Neural cell (in vitro differentiated cells): ENCODE measurements at regions not wholly inside any gene's neighbourhood (a gene's known extent, or its start where the extent isn't known, plus 50 kb on each side); places are given as distances from the start of the nearest gene placed in this dataset.

ENCODE experiments used
- H2AFZ ChIP-seq: fragments of 200-600, 300-800 bp; sonication (generic), shearing (Covaris generic); 2 replicates; pipeline ENCODE4 v1.6.0; 2014; ENCODE audit warnings: low read depth, mild to moderate bottlenecking, antibody characterized with exemption, low read length, moderate library complexity
- H3F3A ChIP-seq: fragments of 200-600 bp; shearing (Covaris generic); 2 replicates; pipeline ENCODE4 v1.6.1; 2016; ENCODE audit warnings: mild to moderate bottlenecking, moderate library complexity, mixed read lengths, antibody characterized with exemption, low read length; ENCODE audit not compliant: insufficient read depth, poor library complexity, severe bottlenecking
- H3K27ac ChIP-seq: fragments of 200-600, 300-800 bp; sonication (generic), shearing (Covaris generic); 2 replicates; pipeline ENCODE4 v1.5.1; 2014; ENCODE audit warnings: mild to moderate bottlenecking, low read length, moderate library complexity
- H3K27me3 ChIP-seq: fragments of 300-800, 200-600 bp; sonication (generic), shearing (Covaris generic); 2 replicates; pipeline ENCODE4 v1.6.0; 2014; ENCODE audit warnings: mild to moderate bottlenecking, low read depth, low read length, moderate library complexity; ENCODE audit not compliant: insufficient read depth
- H3K36me3 ChIP-seq: fragments of 300-800, 200-600 bp; sonication (generic), shearing (Covaris generic); 2 replicates; pipeline ENCODE4 v1.5.1; 2014; ENCODE audit warnings: mild to moderate bottlenecking, antibody characterized with exemption, low read length, moderate library complexity; ENCODE audit not compliant: insufficient read depth
- H3K4me2 ChIP-seq: fragments of 300-800, 200-600 bp; sonication (generic), shearing (Covaris generic); 2 replicates; pipeline ENCODE4 v1.6.0; 2014; ENCODE audit warnings: mild to moderate bottlenecking, low read length
- H3K4me3 ChIP-seq: fragments of 300-800, 200-600 bp; sonication (generic), shearing (Covaris generic); 2 replicates; pipeline ENCODE4 v1.5.1; 2014; ENCODE audit warnings: mild to moderate bottlenecking, low read length, moderate library complexity
- H3K79me2 ChIP-seq: fragments of 200-600 bp; shearing (Covaris generic); replicated peaks from 2 replicates; pipeline ENCODE4 v1.6.0; 2014; ENCODE audit warnings: mild to moderate bottlenecking, low read length, moderate library complexity; ENCODE audit not compliant: insufficient read depth
- H3K9ac ChIP-seq: fragments of 300-800, 200-600 bp; sonication (generic), shearing (Covaris generic); 2 replicates; pipeline ENCODE4 v1.6.1; 2016; ENCODE audit warnings: mild to moderate bottlenecking, low read length, mixed read lengths
- H3K9me2 ChIP-seq: fragments of 200-600 bp; shearing (Covaris generic); 2 replicates; pipeline ENCODE4 v1.6.1; 2016; ENCODE audit warnings: mild to moderate bottlenecking, low read length, mixed read lengths; ENCODE audit not compliant: insufficient read depth
- H3K9me3 ChIP-seq: fragments of 200-600, 300-800 bp; sonication (generic), shearing (Covaris generic); 2 replicates; pipeline ENCODE4 v1.6.1; 2016; ENCODE audit warnings: mild to moderate bottlenecking, mixed run types, low read length, moderate library complexity, mixed read lengths
- H4K20me1 ChIP-seq: fragments of 200-600 bp; shearing (Covaris generic); 2 replicates; pipeline ENCODE4 v1.6.1; 2016; ENCODE audit warnings: mild to moderate bottlenecking, mixed run types; ENCODE audit not compliant: insufficient read depth
- CTCF ChIP-seq: fragments of 450-650 bp; IDR thresholded peaks from 2 replicates; pipeline ENCODE4 v1.5.1; 2014; ENCODE audit warnings: antibody characterized with exemption, mild to moderate bottlenecking, moderate library complexity; ENCODE audit not compliant: poor library complexity, severe bottlenecking
- EP300 ChIP-seq: fragments of 450-650 bp; conservative IDR thresholded peaks from 2 replicates; pipeline ENCODE4 v1.6.1; 2014; ENCODE audit warnings: antibody characterized with exemption, mild to moderate bottlenecking, moderate library complexity; ENCODE audit not compliant: poor library complexity, severe bottlenecking
- EZH2 ChIP-seq: fragments of 200-600, 300-800 bp; shearing (Covaris generic), sonication (generic); IDR thresholded peaks from 2 replicates; pipeline ENCODE4 v1.6.1; 2014; ENCODE audit warnings: antibody characterized with exemption, low read length, borderline replicate concordance, mild to moderate bottlenecking; ENCODE audit not compliant: insufficient read depth, poor library complexity, severe bottlenecking
- MXI1 ChIP-seq: fragments of 450-650 bp; conservative IDR thresholded peaks from 2 replicates; pipeline ENCODE4 v1.6.1; 2014; ENCODE audit warnings: antibody characterized with exemption, mild to moderate bottlenecking; ENCODE audit not compliant: poor library complexity, severe bottlenecking
- POLR2AphosphoS5 ChIP-seq: IDR thresholded peaks from 2 replicates; pipeline ENCODE4 v1.6.1; 2012
- RAD21 ChIP-seq: fragments of 450-650 bp; conservative IDR thresholded peaks from 2 replicates; pipeline ENCODE4 v1.6.1; 2014; ENCODE audit warnings: antibody characterized with exemption, mild to moderate bottlenecking, moderate library complexity
- REST ChIP-seq: IDR thresholded peaks from 2 replicates; pipeline ENCODE4 v1.6.1; 2012; ENCODE audit warnings: borderline replicate concordance
- SMC3 ChIP-seq: fragments of 450-650 bp; conservative IDR thresholded peaks from 2 replicates; pipeline ENCODE4 v1.6.1; 2014; ENCODE audit warnings: antibody characterized with exemption, mild to moderate bottlenecking, moderate library complexity; ENCODE audit not compliant: poor library complexity
- TAF1 ChIP-seq: IDR thresholded peaks from 2 replicates; pipeline ENCODE4 v1.6.1; 2012; ENCODE audit warnings: low read depth

- Histone ChIP-seq H3K4me3 (no peak overlapping the region), H3K9ac (no peak overlapping the region), H3K9me2 (no peaks in the 10 kb centered on the region), H2AFZ (no peak overlapping the region), H3K4me2 (no peak overlapping the region), H3K27me3 (no peaks in the 10 kb centered on the region), H3K9me3 (no peaks in the 10 kb centered on the region), H3F3A (no peaks in the 10 kb centered on the region), H3K36me3 (no peaks in the 10 kb centered on the region), H3K27ac (no peak overlapping the region), H4K20me1 (no peaks in the 10 kb centered on the region), H3K79me2 (no peaks in the 10 kb centered on the region)
- TF ChIP-seq TAF1 (no peak), CTCF (no peak), POLR2AphosphoS5 (no peak), RAD21 (no peak), REST (no peak), SMC3 (no peak), EP300 (no peak), MXI1 (no peak), EZH2 (no peak)
These were observed 696.7 kb upstream of the CELF2 start for GRCh38 chr10:10320956-10321355.

- Histone ChIP-seq H3F3A (no peaks in the 10 kb centered on the region), H3K4me2 (no peak overlapping the region), H3K27me3 (no peaks in the 10 kb centered on the region), H3K9me2 (no peaks in the 10 kb centered on the region), H3K9me3 (no peaks in the 10 kb centered on the region), H3K9ac (no peak overlapping the region), H3K27ac (no peak overlapping the region), H4K20me1 (no peaks in the 10 kb centered on the region), H3K79me2 (no peaks in the 10 kb centered on the region), H2AFZ (no peak overlapping the region), H3K4me3 (no peak overlapping the region), H3K36me3 (no peaks in the 10 kb centered on the region)
- TF ChIP-seq MXI1, result no peak
- TF ChIP-seq EP300, result no peak
- no peak for TF ChIP-seq POLR2AphosphoS5
- no peak for TF ChIP-seq REST
- no peak for TF ChIP-seq RAD21
- no peak for TF ChIP-seq EZH2
- TF ChIP-seq CTCF, result no peak
- TF ChIP-seq TAF1, result no peak
- no peak for TF ChIP-seq SMC3
These were observed 691.6 kb upstream of the CELF2 start for GRCh38 chr10:10326116-10326515.
